ENCODE measurements at regions not wholly inside any gene's neighbourhood (a gene's known extent, or its start where the extent isn't known, plus 50 kb on each side); places are given as distances from the start of the nearest gene placed in this dataset.

- TF ChIP-seq, protein P1, sequence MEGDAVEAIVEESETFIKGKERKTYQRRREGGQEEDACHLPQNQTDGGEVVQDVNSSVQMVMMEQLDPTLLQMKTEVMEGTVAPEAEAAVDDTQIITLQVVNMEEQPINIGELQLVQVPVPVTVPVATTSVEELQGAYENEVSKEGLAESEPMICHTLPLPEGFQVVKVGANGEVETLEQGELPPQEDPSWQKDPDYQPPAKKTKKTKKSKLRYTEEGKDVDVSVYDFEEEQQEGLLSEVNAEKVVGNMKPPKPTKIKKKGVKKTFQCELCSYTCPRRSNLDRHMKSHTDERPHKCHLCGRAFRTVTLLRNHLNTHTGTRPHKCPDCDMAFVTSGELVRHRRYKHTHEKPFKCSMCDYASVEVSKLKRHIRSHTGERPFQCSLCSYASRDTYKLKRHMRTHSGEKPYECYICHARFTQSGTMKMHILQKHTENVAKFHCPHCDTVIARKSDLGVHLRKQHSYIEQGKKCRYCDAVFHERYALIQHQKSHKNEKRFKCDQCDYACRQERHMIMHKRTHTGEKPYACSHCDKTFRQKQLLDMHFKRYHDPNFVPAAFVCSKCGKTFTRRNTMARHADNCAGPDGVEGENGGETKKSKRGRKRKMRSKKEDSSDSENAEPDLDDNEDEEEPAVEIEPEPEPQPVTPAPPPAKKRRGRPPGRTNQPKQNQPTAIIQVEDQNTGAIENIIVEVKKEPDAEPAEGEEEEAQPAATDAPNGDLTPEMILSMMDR (IDR thresholded peaks at IDR 0.05), result no peak
- no peak for TF ChIP-seq POLR2A (IDR thresholded peaks at IDR 0.05)
Measured at GRCh38 chr5:105977163-105977562, 1693.6 kb downstream of the EFNA5 start.

Data from right lobe of liver (tissue), 4 donors.